Large intestine (tissue), 3 donors: ENCODE measurements at regions not wholly inside any gene's neighbourhood (a gene's known extent, or its start where the extent isn't known, plus 50 kb on each side); places are given as distances from the start of the nearest gene placed in this dataset.

Experiments
- DNase-seq, 2 donors: peaks; one replicate each; pipeline versions ENCODE4 v3.0.0 to v3.0.0-alpha.2; 2013
- H3K27ac ChIP-seq: one replicate; pipeline ENCODE4 v1.5.1; 2013; ENCODE audit warnings: low read length
- H3K27me3 ChIP-seq: 2 replicates; pipeline ENCODE4 v1.6.1; 2013; ENCODE audit warnings: low read length; ENCODE audit not compliant: control insufficient read depth, insufficient read depth
- H3K36me3 ChIP-seq: 2 replicates; pipeline ENCODE4 v1.6.1; 2013; ENCODE audit warnings: low read length; ENCODE audit not compliant: control insufficient read depth, insufficient read depth
- H3K4me1 ChIP-seq: one replicate; pipeline ENCODE4 v1.6.1; 2013; ENCODE audit warnings: low read length; ENCODE audit not compliant: control insufficient read depth, insufficient read depth
- H3K4me3 ChIP-seq: one replicate; pipeline ENCODE4 v1.5.1; 2013; ENCODE audit warnings: low read length
- H3K9me3 ChIP-seq: one replicate; pipeline ENCODE4 v1.6.1; 2013; ENCODE audit warnings: mild to moderate bottlenecking, low read depth, low read length, moderate library complexity; ENCODE audit not compliant: control insufficient read depth
- WGBS: methylation state at CpG from one replicate; pipeline ENCODE4 v1.1.5; 2013; ENCODE audit warnings: low lambda C conversion rate; ENCODE audit not compliant: insufficient coverage; 5-methylcytosine and 5-hydroxymethylcytosine counted together

DNA sequence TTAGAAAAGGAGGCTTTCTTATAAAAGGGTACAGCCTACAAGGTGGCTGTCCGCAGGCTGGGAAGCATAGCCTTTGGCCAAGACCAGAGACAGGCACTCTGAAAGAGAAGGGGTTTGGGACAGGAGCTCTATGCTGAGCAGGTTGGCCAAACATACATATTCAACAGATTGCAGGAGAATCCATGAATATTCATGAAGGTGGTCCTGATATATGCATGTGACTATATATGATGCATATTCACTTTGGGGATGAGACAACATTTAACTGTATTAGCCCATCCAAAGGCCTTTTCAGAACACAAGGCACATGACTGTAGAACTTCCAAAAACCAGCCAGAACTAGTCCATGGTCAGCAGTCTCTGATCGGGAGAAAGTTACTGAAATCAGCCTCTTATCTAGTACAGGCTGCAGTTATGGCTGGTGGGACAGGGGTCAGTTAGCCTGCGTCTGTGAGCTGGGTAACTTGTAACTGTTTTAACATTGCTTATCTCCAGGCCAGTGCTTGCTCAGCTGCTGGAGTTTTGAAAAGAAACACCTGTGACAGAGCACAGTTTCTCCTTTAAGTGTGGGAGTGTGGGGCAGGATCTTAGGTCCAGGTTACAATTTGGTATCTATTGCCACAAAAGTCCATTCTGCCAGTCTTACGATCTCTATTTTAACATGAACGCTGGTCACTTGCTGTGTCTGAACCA lies 924.2 kb downstream of the UQCRFS1 start:
- H3K9me3 ChIP-seq, result no peaks in the 10 kb centered on the region
- H3K4me1 ChIP-seq, result no peaks in the 10 kb centered on the region
- WGBS, result no CpG with 5 or more reads among the region's 5 CpGs
- no peaks in the 10 kb centered on the region for H3K36me3 ChIP-seq
- DNase-seq, result no peak
- H3K27me3 ChIP-seq, result no peaks in the 10 kb centered on the region
- no peak overlapping the region for H3K27ac ChIP-seq
- H3K4me3 ChIP-seq, result no peak overlapping the region

DNA sequence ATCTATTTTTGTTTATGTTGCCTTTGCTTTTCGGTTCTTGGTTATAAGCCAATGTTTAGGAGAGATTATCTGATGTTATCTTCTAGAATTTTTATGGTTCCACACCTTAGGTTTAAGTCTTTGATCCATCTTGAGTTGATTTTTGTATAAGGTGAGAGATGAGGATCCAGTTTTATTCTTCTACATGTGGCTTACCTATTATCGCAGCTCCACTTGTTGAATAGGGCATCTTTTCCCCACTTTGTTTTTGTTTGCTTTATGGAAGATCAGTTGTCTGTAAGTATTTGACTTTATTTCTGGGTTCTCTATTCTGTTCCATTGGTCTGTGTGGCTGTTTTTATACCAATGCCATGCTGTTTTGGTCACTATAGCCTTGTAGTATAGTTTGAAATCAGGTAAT lies 927.0 kb downstream of the UQCRFS1 start:
- H3K4me1 ChIP-seq, result no peaks in the 10 kb centered on the region
- no peaks in the 10 kb centered on the region for H3K36me3 ChIP-seq
- WGBS, result 100% methylated on average over 1 of the region's 2 CpGs
- no peak overlapping the region for H3K27ac ChIP-seq
- no peak for DNase-seq
- peaks cover 7% of the 10 kb centered on the region for H3K9me3 ChIP-seq
- H3K27me3 ChIP-seq, result no peaks in the 10 kb centered on the region
- no peak overlapping the region for H3K4me3 ChIP-seq

DNA sequence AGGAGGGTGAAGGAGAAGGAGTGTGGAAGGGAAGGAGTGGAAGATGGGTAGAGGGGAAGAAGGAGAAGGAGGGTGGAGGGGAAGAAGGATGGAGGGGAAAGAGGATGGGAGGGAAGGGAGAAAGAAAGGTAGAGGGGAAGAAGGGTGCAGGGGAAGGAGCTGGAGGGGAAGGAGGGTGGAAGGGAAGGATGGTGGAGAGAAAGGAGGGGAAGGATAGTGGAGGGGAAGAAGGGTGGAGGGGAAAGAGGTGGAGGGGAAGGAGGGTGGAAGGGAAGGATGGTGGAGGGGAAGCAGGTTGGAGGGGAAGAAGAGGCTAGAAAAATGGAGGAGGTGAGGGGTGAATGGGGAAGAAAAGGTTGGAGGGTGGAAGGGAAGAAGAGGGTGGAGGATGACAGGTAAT lies 927.9 kb downstream of the UQCRFS1 start:
- Histone ChIP-seq H3K4me1 (no peaks in the 10 kb centered on the region), H3K27me3 (no peaks in the 10 kb centered on the region), H3K9me3 (peaks cover 7% of the 10 kb centered on the region), H3K36me3 (no peaks in the 10 kb centered on the region), H3K27ac (no peak overlapping the region), H3K4me3 (no peak overlapping the region)
- DNase-seq, result no peak

DNA sequence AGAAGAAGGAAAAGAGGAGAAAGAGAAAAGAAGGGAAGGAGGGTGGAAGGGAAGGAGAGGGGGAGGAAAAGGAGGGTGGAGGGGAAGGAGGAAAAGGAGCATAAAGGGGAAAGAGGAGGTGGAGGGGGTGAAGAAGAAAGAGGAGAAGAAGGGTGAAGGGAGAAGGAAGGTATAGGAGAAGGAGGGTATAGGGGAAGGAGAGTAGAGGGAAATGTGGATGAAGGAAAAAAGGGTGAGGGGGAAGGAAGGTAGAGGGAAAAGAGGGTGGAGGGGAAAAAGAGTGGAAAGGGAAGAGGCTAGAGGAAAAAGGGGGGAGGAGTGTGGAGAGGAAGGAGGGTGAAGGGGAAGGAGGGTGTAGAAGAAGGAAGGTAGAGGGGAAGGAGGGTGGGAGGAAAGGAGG lies 928.6 kb downstream of the UQCRFS1 start:
- Histone ChIP-seq H3K36me3 (no peaks in the 10 kb centered on the region), H3K27ac (no peak overlapping the region), H3K9me3 (peaks cover 7% of the 10 kb centered on the region), H3K4me1 (no peaks in the 10 kb centered on the region), H3K4me3 (no peak overlapping the region), H3K27me3 (no peaks in the 10 kb centered on the region)
- DNase-seq, result no peak

DNA sequence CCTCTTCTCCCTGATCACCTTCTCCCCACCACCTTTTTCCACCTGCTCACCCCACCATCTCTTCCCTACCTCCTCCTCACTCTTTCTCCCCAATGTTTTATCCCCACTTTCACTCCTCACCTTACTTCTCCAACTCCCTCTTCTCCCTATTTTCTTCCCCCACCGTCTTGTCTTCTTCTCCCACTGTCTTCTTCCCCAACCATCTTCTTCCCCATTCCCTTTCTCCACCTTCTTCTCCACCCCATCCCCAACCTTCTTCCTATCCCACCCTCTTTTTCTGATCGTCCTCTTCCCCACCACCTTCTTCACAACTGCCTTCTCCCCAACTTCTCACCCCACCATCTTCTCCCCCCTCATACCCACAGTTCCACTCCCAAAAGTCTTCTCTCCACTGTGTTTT lies 929.4 kb downstream of the UQCRFS1 start:
- H3K27ac ChIP-seq, result no peak overlapping the region
- 86% methylated on average over 2 of the region's 2 CpGs for whole genome bisulfite sequencing
- peaks cover 7% of the 10 kb centered on the region for H3K9me3 ChIP-seq

DNA sequence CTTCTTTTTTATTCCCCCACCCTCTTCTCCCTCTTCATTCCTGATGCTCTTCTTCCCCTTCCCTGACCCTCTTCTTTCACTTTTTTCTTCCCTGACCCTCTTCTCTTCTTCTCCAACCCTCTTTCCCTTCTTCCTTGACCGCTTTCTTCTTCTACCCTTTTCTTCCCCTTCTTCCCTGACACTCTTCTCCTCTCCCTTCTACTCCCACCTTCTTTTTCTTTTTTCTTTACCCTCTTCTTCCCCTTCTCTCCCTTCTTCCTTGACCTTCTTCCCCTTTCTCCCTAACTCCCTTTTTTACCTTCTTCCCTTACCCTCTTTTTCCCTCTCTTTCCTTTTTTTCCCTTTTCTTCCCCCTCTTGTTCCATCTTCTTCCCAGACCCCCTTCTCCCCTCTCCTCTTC lies 931.3 kb downstream of the UQCRFS1 start:
- DNase-seq, result no peak
- no peaks in the 10 kb centered on the region for H3K4me1 ChIP-seq
- H3K4me3 ChIP-seq, result no peak overlapping the region
- no peak overlapping the region for H3K27ac ChIP-seq
- no peaks in the 10 kb centered on the region for H3K36me3 ChIP-seq
- H3K27me3 ChIP-seq, result no peaks in the 10 kb centered on the region
- 84% methylated on average over 1 of the region's 1 CpG for WGBS
- peaks cover 7% of the 10 kb centered on the region for H3K9me3 ChIP-seq

More for the DNA sequence above, 929.4 kb downstream of the UQCRFS1 start:
- Histone ChIP-seq H3K36me3 (no peaks in the 10 kb centered on the region), H3K27me3 (no peaks in the 10 kb centered on the region), H3K4me3 (no peak overlapping the region), H3K4me1 (no peaks in the 10 kb centered on the region)
- no peak for DNase-seq

DNA sequence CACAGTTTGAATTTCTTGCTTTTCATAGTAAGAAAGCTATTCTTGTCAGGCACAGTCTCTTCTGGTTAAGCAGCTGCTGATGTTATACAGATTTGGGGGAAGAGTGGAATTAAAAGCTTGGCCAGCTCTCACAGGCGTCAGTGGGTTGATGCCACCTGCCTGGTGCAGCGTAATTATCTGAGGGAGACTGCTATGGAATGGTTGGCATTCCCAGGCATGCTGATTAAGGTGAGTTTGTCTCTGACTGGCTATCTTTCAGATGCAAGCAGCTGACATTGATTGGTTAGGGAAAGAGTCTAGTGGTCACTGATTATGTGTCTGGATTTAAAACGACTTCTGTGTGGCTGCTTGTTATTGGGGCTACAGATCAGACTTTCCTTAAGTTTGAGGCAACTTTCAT lies 948.4 kb downstream of the UQCRFS1 start:
- Histone ChIP-seq H3K36me3 (no peaks in the 10 kb centered on the region), H3K4me1 (no peaks in the 10 kb centered on the region), H3K9me3 (no peaks in the 10 kb centered on the region), H3K27me3 (no peaks in the 10 kb centered on the region), H3K4me3 (no peak overlapping the region), H3K27ac (no peak overlapping the region)
- no CpG with 5 or more reads among the region's 3 CpGs for WGBS
- DNase-seq, result no peak

DNA sequence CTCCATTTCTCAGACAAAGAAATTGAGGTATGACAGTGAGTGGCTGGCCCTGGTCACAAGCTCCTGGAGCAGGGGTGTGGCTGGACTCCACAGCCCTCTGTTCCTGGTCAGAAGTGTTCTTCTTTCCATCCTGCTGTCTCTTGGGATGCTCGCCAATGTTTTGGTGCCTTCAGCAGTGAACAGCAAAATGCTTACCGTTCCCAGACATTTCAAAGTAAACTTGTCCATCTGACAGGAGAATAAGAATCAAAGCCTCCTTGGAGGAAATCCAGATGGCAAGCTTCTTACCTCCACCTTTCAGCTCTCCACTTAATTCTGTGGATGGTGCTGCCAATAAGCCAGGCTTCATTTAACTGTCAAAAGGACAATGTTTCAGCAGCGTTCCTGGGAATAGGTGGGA lies 954.1 kb downstream of the UQCRFS1 start:
- Histone ChIP-seq H3K27me3 (no peaks in the 10 kb centered on the region), H3K9me3 (no peaks in the 10 kb centered on the region), H3K36me3 (no peaks in the 10 kb centered on the region), H3K4me1 (no peaks in the 10 kb centered on the region), H3K27ac (no peak overlapping the region), H3K4me3 (no peak overlapping the region)
- DNase-seq, result no peak
- WGBS, result no CpG with 5 or more reads among the region's 3 CpGs

DNA sequence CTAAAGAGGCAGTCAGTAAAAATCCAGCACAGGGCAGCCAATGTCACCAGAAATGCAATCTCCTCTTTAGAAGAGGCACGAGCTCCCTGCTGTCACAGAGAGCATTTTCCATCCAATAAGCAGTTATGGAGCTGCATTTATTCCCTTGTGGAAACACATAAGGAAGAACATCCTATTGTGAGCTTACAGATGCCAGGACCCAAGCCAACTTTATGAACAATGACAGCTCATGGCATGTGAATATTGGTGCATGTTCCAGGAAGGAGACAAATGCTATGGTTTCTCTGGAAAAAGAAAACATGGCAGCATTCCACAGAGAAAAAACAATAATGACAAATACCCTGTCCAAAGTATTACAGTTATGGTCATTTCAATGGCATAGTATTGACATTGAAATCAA lies 955.6 kb downstream of the UQCRFS1 start:
- WGBS, result 20% methylated on average over 1 of the region's 1 CpG
- no peak overlapping the region for H3K27ac ChIP-seq
- no peak for DNase-seq
- no peaks in the 10 kb centered on the region for H3K36me3 ChIP-seq
- H3K27me3 ChIP-seq, result no peaks in the 10 kb centered on the region
- no peak overlapping the region for H3K4me3 ChIP-seq
- no peaks in the 10 kb centered on the region for H3K9me3 ChIP-seq
- no peaks in the 10 kb centered on the region for H3K4me1 ChIP-seq

DNA sequence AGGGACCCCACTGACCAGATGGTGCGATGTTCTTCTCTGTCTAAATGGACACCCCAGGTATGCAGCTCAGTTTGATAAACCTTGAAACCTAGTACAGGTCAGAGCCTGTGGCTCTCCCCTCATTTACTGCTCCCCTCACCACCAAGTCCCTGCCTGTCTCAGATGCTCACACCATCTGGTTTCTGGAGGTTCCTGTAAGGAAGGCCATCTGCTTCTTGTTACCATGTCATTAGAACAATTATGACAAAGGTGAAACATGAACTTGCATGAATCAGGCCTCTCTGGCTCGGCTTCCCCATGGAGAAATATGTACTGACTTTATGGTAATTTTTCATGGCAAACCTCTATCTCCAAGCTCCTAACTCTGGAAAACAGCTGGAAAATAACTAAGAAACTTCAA lies 965.7 kb downstream of the UQCRFS1 start:
- no peaks in the 10 kb centered on the region for H3K36me3 ChIP-seq
- DNase-seq, result no peak
- no peak overlapping the region for H3K4me3 ChIP-seq
- H3K27ac ChIP-seq, result no peak overlapping the region
- WGBS, result no CpG with 5 or more reads among the region's 2 CpGs
- H3K9me3 ChIP-seq, result no peaks in the 10 kb centered on the region
- no peaks in the 10 kb centered on the region for H3K27me3 ChIP-seq
- H3K4me1 ChIP-seq, result no peaks in the 10 kb centered on the region

DNA sequence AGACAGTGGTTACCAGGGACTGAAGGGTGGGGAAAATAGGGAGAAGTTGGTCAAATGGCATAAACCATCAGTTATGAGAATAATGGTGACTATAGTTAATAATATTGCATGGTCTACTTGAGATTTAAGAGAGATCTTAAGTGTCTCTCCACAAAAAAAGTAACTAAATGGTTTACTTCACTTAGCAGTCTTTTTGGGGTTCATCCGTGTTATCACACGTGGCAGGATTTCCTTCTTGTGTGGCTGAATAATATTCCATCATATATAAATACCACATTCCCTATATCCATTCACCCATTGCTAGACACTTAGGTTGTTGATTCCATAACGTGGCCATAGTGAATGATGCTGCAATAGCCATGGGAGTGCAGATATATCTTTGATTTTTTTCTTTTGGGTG lies 967.0 kb downstream of the UQCRFS1 start:
- no peaks in the 10 kb centered on the region for H3K36me3 ChIP-seq

More for the DNA sequence above, 967.0 kb downstream of the UQCRFS1 start:
- Histone ChIP-seq H3K27ac (no peak overlapping the region), H3K27me3 (no peaks in the 10 kb centered on the region), H3K4me1 (no peaks in the 10 kb centered on the region), H3K9me3 (no peaks in the 10 kb centered on the region), H3K4me3 (no peak overlapping the region)
- DNase-seq, result no peak
- 92% methylated on average over 2 of the region's 3 CpGs for WGBS
